COLO668 (cell line): ENCODE measurements at regions not wholly inside any gene's neighbourhood (a gene's known extent, or its start where the extent isn't known, plus 50 kb on each side); places are given as distances from the start of the nearest gene placed in this dataset.

Experiments used
- DNase-seq: peaks from one replicate; lab custom pipeline; 2025; ENCODE audit not compliant: unreplicated experiment; lab: John Stamatoyannopoulos, UW

DNA sequence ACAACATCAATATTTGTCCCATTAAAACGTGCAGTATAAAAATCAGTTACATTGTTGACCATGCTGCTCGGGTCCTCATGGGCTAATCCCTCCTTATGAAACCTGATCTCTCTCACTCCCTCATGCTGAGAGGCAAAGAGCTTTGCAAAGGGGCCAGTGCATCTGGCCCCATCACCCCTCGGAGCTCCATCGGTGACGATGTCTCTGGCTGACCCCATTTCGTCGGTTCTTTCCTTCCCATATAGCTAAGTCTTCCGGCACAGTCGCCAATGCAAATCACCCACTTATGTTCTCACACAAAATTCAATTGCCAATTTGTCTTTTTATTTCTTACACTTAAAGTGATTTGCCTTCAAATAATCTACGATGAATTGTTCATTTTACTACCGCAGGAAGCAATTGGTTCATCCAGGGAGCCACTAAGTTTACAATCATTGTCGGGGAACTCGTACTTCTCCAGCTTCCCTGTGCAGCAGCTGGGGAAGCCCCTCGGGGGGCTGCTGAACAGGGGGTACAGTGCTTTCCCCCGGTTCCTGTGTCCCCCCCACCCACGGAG lies 199.8 kb upstream of the CDH4 start:
- no peak for DNase-seq

DNA sequence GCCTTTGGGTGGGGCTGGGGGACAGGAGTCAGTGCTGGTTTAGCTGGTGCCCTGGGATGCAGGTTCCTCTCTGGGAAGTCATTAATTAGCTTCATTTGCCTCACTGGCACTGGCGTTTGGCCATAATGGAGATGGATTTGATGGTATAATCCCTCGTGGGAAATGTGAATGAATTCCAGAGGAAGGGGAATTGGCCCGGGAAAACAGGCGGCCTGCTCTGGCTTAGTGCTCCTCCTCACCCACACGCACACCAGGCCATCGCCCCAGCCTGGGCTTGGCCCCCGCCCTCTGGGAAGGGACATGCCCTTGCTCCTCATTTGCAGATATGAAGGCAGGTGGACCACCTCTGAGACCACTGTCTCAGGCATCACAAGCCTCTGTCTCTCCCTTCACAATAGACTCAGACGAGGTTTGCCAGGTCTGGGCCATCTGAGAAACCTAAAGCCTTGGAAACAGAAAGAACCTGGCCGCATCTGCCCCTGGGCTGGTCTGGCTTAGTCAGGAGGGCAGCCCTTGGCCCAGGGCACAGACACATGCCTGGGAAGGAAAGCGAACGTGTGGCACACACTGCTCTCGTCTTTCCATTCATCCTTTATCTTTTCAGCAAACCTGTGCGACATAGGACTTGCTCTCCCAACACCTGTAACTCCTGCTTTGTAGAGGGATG lies 199.2 kb upstream of the CDH4 start:
- no peak for DNase-seq

DNA sequence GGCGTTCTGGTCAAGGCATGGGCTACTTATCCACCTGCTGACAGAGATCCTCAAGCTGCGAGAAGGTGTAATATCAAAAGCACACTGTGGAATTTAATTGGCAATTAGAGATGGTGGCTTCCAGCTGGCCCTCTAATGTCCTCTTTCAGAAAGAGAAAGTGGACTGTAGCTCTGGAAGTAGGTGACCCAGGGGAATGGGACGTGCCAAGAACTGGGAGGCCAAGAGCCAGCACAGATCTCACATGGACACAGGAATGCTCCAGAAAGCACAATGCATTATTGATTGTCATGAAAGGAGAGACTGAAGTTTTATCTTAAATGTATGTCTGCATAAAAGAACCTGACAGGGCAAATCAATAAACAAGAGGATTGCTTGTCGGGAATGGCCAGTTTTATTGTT lies 198.6 kb upstream of the CDH4 start:
- no peak for DNase-seq

DNA sequence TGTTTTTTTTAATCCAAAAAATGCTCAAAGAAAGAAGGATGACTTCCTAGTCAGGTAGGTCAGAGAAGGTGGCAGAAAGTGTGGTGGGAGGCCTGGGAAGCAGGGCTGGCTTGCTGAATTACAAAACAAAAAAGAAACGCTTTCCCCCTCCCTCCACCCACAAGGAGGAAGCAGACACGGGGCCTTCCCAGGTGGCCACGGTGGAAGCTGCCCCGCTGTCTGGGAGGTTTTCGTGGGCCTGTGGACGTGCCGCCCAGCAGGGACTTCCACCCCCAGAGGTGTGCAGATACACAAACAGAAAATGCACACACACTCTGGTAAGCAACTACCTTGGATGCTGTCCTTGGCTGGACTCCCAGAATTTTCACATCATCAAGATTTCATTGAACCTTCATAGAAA lies 198.2 kb upstream of the CDH4 start:
- no peak for DNase-seq

DNA sequence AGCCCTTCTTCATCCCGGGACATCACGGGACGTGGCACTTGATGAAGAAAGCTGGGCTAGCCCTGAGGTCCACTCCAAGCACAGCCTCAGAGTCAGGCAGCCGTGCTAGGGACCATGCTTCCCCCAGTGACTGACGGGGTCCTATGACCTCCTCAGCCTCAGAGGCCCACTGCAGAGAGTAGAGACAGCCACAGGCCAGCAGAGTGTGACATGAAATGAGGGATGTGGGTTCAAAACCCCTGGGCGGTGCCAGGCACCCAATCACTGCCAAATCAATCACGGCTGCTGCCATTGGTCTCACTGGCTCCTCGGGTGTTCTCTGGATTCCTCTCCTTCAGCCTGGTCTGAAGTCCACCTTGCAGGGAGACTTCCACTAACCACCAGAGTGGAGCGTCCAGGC lies 197.7 kb upstream of the CDH4 start:
- no peak for DNase-seq

DNA sequence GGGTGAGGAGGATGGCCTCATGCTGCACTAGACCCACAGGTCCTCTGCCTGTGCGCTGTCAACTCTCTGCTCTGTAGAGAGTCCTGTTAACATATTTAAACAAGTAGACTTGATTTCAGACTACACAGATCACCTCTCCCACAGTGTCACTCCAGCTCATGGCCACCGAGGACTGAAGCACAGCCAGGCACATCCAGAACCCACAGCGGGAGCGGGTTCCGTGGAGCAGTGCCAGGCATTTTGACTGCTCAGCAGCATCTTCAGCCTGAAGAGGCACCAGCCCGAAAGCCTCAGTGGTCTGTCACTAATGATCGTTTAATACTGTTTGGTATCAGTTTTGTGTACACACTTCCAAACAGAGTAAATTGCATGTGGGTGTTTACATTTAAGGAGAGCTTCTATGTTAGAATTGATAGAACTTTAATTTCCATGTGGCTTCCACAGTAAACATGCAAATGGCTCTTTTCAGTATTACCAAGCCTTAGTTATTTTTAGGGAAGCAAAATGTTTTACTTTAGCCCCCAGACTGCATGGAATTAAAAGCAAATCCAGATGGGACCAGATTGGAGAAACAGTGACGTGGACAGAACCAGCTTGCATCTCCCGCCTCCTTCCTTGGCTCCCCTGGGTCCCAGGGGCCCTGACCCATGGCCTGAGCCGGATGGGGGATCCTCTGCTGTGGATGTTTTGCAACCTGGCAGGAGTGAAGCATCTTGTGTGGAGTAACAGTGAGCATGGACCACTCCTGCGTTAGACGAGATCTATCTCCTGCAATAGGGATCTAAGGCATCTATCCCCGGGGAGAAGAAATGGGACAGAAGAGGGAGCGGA lies 196.7 kb upstream of the CDH4 start:
- no peak for DNase-seq

DNA sequence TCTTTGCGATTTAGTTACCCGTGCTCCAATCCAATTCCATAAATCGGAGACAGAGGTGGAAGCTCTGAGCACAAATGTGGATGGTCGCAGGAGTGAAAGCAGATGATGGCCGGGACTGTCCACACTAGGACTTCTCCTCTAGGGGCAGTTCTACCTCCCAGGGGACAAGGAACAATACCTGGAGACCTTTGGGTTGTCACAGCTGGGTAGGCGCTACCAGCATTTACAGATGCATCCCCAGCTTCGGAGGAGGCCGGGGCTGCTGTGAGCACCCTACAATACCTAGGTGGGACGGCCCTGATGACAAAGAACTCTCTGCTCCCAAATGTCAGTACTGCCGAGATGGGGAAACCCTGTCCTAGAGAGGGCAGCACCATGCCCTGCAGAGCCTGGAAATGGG lies 195.9 kb upstream of the CDH4 start:
- no peak for DNase-seq

DNA sequence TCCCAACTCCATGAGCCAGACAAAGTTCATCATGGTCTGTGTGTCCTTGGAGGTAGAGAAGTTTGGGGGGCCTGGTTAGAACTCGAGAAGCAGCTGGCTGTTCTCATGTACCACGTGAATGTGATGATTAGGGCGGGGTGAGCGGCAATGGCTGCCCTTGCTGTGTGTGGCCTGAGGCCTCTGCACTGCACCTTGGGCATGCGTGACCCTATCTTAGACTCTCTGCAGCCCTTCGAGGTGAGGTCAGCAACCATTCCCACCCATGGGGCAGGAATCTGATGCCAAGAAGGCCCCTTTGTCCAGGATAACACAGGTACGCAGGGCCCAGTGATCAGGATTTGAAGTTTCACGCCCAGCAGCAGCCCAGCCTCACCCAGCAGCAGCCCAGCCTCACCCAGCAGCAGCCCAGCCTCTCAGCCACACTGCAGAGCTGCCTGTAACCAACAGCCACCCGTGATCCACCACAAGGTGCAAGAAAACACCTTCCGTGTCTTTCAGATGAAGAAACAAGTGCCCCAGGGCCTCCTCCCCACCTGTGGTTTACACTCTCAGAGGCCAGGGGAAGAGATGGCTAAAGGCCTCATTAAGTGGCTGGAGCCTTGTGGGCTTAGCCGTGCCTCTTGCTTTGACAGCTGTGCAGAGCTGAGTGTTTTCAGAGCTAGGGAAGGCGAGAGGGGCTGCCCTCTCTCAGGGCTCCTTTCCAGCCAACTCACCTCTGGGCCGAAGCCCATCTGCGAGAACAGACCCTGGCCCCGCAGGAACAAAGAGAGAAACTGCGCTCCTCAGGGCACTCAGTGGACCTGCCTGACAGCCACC lies 195.2 kb upstream of the CDH4 start:
- no peak for DNase-seq

DNA sequence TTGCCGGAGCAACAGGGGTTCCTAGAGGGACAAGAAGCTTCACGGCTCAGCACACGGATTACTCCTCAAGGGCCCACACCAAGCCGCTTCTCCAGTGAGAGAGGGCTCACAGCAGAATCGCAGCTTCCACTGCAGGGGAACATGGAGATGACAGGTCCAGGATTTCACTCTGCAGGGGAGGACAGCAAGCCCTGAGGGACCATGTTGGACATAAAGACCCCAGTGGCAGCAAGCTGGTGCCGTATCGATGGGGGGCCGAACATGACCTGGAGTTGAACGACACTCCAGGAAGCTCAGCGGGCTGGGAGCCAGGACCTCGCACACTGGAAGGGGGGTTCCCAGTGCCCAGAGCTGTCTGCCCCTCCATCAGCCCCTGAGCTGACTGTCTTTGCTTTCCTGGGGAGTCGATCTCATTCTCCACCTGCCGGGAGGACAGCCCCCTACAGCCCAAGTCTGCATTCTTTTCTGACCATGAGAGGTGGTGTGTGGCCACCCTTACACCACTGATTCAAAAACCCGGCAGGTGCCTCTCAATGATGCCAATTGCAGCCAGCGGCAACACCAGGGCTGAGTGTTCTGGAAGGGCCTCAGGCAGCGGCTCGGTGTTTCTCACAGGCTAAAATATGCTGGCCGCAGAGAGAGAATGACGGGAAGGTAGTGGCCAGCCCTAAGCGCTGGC lies 194.5 kb upstream of the CDH4 start:
- DNase-seq, result no peak

DNA sequence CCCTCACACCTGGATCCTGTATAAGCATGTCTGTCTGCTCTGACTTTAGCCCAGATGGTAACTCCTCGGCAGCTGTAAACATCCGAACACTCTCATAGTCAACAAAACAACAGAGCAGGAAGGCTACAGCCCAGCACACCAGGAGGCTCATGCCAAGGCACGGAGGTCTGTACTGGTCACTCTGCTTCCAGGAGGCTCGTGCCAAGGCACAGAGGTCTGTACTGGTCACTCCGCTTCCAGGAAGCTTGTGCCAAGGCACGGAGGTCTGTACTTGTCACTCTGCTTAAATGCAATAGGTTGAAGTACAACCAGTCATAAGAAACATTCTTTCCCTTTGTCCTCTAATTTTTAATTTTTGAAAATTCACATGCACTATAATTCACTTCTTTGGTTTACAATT lies 190.1 kb upstream of the CDH4 start:
- no peak for DNase-seq

DNA sequence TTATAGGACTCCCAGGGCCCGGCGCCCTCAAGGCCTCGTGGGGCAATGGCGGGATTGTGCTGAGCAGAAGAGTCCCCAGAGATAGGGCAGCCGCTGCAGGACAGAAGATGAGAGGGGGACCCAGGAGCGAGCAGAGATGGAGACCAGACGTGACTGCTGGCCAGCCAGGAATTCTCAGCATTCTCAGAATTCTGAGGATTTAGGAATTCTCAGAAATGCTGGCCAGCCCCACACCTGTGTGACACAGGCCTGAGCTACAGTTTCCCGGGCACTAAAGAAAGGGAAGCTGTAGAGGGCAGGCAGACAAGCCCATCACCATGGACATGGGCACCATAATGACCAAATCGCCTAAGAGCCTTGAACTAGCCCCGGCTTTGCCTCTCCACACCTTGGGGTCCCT lies 186.2 kb upstream of the CDH4 start:
- DNase-seq, result no peak

DNA sequence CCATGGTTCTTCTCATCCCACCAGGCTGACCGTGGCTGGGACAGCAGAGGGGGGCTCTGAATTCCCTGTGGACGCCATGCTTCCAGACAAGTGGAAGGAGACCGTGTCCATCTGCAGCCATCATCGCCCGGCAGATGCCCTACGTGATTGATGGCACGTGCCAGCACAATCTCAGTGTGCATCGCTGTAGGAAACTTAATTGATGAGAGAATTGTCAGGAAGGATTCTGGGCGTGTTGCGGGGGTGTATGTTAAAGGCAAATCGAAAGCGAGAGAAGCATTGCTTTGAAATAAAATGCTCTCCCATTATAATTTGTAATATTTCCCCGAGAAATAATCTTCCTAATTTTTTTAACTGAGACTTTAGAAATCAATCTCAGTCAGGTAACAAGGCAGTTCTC lies 185.5 kb upstream of the CDH4 start:
- no peak for DNase-seq

DNA sequence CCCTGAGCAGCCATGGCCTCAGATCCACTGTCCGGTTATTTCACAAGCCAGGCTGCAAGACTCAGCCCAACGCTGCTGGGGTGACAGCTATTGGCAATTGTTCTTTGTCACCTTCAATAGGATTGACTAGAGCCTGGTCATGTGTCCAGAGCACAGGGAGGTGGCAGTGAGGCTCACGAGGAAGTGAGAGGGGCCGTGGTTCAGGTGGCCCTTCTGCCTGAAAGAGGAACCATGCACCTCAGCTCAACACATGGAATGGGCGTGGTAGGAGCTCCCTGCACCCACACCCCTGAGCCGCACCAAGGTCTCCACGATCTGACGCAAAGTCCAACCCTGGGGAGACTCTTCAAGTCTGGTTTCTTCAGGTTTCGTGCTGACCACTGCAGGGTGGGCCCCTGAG lies 184.8 kb upstream of the CDH4 start:
- DNase-seq, result no peak

DNA sequence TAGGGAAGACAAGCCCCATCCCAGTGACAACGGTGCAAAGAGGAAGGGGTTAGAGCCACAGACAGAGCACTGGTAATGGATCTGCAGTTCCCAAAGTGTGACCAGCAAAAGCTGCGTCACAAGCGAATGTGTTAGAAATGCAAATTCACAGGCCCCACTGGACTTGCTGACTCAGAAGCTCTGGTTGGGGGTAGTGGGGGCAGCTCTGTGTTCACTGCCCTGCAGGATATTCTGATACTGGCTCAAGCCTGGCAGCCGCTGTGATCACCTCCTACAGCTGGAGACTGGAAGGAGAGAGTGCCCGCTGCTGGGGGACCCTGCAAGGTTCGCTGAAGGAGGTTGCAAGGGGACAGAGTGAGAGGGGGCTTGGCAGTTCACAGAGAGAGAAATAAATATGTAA lies 179.7 kb upstream of the CDH4 start:
- no peak for DNase-seq

DNA sequence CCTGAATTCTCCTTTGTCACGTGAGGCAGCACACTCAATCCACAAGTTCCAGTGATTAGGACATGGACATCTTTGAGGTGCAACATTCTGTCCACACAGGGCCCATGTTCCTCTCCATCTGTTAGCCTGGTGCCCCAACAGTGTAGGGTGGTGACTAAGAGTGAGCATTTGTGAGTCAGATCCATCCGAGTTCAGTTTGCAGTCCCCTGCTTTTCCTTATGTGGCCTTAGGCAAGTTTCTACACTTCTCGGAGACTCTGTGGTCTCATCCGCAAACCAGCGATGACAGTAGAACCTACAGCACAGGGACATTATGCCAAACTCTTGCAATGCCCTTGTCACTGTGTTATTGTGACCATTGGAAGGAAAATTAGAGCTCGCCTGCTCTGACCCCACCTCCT lies 178.7 kb upstream of the CDH4 start:
- DNase-seq, result no peak

DNA sequence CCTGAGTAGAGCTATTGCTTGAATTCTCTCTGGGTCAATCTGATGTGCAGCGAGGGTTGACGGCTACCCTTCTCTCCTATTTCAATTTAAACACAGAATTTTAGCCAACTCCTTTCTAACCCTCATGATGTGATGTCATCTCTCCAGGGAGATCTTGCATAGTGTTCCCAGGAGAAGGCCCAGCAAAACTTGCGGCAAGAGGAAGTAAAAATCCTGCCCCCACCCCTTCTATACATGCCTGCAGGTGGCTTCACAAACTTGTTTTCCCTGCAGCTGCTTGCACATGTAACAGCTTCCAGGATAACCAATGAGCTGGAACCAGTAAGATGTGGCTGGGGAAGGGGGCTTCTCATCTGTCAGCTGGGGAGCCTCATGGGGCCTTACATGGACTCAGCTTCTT lies 169.3 kb upstream of the CDH4 start:
- no peak for DNase-seq

DNA sequence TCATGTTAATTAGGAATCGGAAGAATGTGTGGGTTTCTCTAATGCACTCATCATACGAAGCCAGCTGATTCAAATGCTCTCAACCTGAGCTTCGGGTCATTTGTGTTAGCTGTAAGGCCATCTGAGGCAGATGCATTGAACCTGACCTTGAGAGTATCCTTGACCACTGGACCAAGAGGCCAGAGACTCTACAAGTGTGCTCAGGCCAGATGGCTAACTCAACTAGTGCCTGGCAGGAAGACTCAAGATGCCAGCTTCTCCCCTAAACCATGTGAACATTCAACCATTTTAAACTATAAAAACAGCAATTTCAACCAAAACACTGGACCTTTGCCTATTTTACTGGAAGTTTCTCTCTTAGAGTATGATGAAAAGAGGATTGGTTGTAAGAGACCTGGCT lies 168.6 kb upstream of the CDH4 start:
- no peak for DNase-seq

DNA sequence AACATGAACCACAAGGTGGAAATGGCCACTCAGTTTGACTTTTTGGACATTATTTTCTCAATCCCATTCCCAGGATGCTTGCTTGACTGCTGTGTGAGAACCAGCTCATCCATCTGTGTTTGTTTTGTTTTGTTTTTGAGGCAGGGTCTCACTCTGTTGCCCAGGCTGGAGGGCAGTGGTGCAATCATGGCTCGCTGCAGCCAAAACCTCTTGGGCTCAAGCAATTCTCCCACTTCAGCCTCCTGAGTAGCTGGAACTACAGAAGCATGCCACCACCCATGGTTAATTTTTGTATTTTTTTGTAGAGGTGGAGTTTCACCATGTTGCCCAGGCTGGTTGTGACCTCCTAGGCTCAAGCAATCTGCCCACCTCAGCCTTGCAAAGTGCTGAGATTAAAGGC lies 166.0 kb upstream of the CDH4 start:
- DNase-seq, result no peak

DNA sequence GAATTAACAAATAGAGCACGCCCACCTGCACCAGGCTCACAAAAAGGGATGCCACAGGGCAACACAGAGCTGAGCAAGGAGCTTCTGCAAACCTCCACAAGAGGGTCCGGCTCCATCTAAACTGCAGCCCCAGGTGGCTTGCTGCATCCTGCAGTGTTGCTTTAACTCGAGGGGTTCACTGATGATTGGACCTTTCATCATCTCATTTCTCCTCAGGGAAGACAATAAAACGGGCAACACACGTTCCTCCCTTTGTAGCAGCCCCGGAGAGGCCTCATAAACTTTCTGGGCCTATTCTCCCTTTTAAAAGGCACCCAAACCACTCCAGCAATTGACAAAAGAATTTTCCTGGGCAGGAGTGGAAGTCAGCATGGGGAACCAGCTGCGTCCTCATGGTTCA lies 161.5 kb upstream of the CDH4 start:
- no peak for DNase-seq

DNA sequence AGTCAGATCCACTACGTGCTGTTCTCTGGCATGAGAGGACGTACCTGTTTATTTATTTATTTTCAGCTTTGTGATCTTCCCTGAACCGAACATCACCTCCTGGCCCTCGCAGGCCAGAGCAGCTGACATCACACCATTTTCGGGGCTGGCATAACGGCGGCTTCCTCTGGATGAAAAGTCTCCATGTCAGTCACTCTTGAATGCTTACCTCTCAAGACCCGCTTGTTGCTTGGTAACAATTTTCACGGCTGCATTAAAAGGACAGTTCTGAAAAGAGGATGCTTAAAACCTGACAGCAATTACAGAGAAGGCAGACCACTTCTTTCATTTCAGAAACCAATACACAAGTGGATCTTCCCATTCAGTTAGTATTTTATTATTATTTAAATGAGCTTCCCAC lies 159.8 kb upstream of the CDH4 start:
- DNase-seq, result no peak

DNA sequence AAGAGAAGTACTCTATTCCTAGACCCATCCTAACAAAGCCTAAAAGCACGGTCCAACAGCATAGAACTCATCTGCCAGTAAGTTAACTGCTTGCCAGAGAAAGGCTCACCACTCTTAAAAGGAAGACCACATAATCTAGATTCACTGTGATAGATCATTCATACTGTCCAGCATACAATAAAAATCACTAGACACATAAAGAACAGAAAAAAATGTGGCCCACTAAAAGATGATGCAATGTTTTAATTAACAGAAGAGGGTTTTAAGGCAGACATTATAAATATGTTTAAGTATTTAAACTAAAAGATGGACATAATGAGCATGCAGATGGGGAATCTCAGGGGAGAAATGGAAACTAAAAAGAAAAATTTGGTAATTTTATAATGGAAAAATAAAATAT lies 157.5 kb upstream of the CDH4 start:
- no peak for DNase-seq
